Astrocyte (in vitro differentiated cells and primary cell): ENCODE measurements at regions not wholly inside any gene's neighbourhood (a gene's known extent, or its start where the extent isn't known, plus 50 kb on each side); places are given as distances from the start of the nearest gene placed in this dataset.

ENCODE experiments used
- EZH2 ChIP-seq: IDR thresholded peaks from 2 replicates; pipeline ENCODE4 v1.6.1; 2012; ENCODE audit warnings: mild to moderate bottlenecking, low read length, inconsistent platforms; ENCODE audit not compliant: insufficient read depth
- TF ChIP-seq, protein P1 (sequence below): IDR thresholded peaks from 2 replicates; pipeline ENCODE4 v1.5.1; 2011; ENCODE audit warnings: low read depth, mild to moderate bottlenecking, inconsistent platforms, low read length, moderate library complexity; ENCODE audit not compliant: insufficient read depth

DNA sequence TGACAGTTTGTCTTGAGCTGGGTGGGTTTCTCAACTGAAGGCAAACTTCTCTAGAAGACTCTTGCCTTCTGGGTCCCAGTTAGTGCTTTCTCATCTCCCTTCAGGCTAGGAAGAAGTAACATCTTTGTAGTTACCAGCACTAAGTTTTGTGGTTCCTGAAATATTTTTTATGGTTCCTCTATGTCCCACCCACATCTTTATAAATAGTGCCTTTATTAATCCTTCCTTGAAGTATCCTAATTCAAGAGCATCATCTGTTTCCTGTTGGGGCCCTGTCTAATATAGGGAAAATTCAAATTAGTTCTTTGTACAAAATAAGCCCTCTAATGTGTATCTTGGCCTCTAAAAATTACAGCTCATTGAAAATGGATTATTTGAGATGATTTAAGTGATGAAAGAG, 147.4 kb upstream of the MAOA start:
- TF ChIP-seq, protein P1, sequence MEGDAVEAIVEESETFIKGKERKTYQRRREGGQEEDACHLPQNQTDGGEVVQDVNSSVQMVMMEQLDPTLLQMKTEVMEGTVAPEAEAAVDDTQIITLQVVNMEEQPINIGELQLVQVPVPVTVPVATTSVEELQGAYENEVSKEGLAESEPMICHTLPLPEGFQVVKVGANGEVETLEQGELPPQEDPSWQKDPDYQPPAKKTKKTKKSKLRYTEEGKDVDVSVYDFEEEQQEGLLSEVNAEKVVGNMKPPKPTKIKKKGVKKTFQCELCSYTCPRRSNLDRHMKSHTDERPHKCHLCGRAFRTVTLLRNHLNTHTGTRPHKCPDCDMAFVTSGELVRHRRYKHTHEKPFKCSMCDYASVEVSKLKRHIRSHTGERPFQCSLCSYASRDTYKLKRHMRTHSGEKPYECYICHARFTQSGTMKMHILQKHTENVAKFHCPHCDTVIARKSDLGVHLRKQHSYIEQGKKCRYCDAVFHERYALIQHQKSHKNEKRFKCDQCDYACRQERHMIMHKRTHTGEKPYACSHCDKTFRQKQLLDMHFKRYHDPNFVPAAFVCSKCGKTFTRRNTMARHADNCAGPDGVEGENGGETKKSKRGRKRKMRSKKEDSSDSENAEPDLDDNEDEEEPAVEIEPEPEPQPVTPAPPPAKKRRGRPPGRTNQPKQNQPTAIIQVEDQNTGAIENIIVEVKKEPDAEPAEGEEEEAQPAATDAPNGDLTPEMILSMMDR: no peak
- no peak for TF ChIP-seq EZH2
